ENCODE measurements at regions not wholly inside any gene's neighbourhood (a gene's known extent, or its start where the extent isn't known, plus 50 kb on each side); places are given as distances from the start of the nearest gene placed in this dataset.
"Not testable (repeated sequence)": the region's sequence is repeated elsewhere in the genome, so short reads cannot be mapped to it uniquely, and the experiment has no call there.

DNA sequence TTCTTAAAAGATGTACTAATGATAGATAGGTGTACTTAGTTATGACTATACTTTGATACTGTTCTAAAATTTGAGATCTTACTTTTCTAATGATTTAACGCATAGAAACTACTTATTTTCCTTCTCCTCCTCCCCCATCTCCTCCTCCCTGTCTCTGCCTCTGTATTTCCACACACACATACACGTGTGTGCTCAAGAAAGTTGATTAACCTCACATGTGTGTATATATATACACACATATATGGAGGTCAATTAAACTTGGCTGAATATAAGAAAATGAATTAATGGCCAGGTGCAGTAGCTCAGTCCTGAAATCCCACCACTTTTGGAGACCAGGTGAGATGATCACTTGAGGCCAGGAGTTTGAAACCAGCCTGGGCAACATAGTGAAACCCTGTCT is 362.7 kb upstream of the SYT1 start:
- DNase-seq: no peak

DNA sequence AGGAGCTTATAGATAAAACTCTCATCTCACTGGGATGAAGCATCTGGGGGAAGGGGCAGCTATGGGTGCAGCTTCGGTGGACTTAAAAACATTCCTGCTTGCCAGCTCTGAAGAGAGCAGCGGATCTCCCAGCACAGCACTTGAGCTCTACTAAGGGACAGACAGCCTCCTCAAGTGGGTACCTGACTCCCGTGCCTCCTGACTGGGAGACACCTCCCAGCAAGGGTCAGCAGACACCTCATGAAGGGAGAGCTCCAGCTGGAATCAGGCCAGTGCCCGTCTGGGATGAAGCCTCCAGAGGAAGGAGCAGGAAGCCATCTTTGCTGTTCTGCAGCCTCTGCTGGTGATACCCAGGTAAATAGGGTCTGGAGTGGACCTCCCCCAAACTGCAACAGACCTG is 345.2 kb upstream of the SYT1 start:
- no peak for DNase-seq

DNA sequence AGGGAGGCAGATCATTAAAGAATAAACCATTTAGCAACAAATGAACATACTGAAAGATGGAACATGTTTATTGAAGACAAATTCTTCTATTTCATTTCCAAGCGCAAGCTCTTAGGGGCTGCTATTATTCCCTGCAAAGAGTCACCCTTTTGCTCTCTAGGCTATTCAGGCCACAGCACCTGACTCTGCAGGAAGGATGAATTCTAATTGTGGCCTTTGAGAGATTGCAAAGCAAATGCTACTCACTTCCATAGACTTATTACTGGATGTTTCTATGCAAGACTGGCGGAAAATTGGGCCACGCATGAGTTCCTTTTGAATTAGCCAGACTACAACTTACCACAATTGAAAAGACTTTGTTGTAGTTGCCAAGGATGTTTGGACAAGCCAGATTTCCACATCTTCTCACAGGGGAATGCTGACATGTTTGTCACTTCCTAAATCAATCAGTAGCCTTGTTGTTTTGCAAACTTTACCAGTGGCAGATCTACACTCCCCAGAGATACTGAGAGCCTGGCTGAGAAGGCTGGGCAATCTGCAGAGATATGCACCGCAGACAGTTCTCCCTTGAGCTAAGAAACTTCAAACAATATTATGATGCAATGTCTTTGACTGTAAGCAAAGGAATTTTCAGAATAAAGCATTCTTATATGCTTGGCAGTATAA is 334.3 kb upstream of the SYT1 start:
- peak in 2 of 3 donors; percentile 3 for DNase-seq

DNA sequence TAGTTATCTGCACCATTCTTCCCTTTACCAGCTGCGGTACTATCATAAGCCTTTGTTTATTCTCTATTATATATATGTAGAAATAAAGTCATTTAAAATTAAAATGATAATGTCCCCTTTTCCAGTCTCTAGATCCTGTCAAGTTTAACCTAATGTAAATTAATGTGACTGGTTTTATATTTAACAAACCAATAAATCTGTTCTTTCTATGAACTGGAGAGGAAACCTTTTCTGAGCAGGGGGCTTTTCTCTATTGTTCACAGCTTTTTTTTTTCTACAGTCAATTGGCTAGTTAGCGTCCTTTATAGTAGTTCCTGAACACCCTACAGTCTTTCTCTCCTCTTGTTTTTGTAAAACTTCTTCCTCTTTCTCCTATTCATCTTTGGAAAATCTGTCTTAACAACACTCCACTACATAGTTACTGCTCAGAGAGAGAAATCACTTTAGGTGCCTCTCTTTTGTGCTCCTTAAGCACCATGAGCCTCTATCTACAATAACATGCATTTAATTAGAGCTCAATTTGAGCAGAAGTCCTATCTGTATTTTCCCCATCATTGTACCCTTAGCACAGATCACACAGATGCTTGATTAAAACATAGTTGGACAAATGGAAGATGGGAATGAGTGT is 332.6 kb upstream of the SYT1 start:
- DNase-seq: no peak

DNA sequence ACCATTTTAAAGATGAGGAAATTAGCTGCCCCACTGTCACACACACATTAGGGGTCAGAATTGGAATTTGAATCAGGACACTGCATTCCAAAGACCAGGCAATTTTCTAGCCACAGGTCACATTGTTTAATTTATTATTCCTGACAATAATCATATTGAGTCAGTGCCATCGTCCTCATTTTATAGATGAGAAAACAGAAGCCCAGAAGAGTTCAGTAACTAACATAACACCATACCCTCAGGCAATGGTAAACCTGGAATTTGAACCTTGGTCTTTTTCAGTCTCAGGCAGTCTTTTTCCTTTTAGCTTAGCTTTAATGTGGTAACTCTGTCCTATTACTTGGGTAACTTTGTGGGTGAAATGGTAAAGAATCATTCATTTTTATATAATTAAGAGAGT is 330.3 kb upstream of the SYT1 start:
- no peak for DNase-seq

DNA sequence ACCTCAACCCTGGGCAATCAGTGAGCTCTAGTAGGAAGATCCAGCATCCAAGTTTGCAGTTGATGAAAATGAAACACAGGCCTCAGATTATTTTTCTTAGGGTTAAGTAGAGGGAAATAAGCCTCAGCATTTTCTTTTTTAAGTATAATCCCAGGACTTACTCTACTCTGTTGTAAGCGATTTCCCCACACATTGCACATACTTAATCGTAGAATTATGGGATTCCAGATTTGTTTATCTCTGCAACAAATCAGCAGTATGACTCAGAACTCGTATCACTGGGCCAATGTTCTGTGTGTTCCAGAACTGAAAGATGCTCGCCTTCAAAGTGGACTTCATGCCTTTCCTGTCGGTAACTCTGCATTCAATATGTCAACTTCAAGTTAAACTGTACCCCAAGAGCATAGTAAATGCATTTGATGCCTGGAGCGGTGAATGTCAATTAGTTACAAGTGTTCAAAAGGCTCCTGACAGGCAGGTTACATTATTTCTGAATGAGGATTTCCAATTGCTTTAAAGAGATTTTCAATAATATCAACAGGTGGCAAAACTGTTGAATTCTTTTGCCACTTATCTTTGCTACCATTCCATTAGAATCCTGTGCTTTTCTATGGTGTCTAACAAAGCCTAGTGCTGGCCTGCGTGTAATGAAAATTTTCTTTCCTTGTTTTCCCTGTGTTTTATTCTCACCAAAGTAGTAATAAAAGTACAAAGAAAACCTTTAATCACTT is 323.8 kb upstream of the SYT1 start:
- no peak for DNase-seq

DNA sequence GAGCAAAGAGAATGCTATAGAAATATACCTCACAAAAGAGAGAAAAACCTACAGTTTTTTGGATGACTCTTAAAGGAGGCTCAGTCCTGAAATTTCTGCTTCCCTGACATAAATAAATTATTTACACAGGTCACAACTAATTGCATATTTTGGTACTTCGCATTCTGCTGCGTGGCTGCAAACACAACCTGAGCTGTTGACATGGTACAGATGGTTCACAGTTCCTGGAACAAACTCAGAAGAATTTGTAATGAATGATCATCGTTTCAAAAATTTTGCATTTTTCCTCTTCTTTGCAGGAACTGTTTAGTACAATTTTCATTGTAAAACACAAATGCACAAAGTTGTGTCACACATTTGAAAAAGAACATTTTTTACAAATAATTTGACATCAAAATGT is 313.7 kb upstream of the SYT1 start:
- no peak for DNase-seq

DNA sequence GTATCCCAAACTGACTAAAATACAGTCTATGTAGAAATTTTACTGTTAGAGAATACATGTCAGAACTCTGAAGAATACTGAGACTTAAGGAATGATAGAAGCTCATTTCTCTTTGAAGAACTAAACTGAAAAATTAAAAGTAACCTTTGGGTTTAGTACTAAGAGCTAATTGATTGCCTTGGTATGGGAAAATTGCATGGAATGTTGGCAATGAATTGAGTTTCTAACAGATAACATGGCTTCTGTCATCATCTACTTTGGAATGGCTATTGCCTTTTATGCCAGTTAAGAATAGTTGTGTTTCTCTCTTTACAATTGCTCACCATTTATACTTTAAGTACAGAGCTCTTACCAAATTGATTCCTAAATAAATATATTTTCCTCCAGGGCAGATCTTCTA is 308.8 kb upstream of the SYT1 start:
- no peak for DNase-seq

DNA sequence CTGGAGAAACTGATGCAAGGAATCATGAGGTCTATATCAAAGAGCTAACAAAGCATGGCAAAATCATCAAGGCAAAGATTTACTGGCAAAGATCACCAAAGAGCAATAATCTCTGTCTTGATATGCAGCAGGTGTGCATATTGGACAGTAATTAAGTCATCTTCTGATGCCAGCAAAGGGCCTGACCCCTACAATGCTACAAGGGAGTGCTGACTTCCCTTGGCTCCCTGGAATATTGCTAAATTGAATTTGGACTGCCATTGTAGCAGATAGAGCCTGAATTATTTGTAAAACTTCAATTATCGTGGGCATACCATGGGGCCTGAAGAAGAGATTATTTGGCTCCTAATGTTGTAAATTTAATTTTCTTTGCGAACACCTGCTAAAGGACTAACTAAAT is 307.9 kb upstream of the SYT1 start:
- DNase-seq: no peak

DNA sequence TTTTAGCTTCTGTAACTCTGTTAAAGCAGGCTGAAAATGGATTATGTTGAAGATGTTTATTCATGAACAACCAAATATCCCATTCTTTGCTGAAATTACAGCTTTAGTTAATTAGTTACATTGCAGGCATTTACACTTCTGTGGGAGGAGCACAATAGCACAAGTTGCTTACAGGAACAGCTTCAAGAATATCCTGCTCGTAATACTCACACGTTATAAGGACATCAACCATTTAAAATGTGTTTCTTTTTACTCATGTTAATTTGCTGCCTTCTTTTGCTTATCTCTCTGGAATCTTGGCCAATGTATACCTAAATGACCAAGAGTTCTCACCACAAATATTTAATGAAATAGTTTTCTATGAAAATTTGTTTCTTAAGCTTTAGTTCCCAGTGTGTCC is 305.2 kb upstream of the SYT1 start:
- no peak for DNase-seq

DNA sequence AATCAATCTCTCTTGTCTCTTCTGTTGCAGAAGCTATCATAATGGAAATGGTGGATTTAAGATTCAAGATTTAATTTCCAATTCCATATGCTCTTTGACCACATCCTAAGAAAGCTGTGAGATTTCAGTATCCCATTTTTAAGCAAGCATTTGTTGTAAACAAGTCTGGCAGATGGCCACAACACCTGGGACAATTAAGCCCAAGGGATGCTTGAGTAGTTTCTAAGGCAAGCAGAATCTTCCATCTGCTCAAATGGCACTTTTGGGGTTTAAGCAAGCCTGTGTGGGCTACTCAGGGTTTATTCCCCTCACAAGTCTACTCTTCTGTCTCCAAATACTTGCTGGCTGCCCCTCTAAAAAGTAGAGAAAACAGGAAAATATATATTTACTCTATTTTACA is 304.7 kb upstream of the SYT1 start:
- DNase-seq: no peak

DNA sequence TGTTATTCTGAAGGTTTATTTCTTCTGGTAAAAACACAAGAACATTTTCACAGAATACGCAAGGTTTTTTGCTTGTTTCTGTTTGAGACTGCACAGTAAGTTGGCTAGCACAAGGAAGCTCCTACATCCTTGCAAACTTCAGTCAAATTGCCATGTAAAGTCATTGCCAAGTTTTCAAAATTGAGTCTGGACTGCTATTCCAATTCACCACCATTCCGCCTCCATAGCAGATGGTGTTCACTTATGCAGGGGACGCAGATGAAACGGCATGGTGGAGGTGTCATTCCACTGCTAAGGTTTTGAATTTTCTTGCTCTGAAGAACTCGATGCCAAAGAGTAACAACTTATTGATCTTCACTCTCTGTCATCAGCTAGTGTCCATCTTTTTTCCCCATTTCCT is 303.9 kb upstream of the SYT1 start:
- no peak for DNase-seq

DNA sequence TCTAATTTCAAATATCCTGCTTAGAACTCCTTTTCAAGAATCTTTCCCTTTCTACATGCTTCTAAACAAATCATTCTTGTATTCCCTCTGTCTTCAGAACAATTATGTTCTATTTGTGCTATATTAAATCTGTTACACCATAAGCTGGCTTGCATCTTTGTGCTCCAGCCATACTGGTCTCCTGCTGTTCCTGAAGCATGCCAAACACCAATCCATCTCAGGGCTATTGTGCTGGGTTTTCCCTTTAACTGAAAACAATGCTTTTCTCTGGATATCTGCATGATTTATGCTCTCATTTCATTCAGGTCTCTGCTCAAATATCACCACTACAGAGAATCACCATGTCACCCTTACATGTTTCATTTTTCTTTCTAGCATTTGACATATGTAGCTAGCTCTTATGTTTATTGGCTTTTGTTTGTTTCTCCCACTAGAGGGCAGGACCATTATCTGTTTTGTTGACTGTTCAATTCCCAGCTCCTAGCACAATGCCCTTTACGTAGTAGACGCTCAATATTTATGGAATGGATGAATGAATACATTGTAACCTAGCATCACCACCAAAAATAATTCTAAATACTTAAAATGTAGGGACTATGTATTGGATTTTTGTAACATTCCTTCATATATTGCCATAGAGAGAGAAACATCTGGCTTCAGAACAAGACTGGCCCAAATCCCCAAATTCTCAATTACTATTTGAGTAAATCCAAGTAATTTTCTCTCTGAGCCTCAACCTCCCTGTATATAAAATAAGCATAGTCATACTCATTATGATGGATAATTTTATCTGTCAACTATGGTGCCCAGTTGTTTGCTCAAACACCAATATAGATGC is 302.0 kb upstream of the SYT1 start:
- no peak for DNase-seq

DNA sequence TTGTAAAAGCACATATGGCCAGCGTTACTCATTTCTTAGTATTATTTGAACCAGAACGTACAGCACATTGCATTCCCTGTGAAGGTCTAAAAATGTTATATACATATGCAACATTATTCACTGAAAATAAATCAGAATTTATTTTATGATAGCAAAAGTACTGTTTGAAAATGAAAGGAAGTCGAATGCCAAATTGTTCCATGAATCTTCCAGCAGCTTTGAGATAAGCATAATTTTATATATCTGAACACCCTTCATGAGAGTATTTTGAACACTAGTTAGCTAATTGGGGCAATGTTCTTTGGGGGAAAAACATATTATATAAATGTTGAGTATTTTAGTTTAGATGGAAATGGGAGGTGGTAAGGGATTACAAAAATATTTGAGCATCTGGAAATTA is 300.7 kb upstream of the SYT1 start:
- no peak for DNase-seq

DNA sequence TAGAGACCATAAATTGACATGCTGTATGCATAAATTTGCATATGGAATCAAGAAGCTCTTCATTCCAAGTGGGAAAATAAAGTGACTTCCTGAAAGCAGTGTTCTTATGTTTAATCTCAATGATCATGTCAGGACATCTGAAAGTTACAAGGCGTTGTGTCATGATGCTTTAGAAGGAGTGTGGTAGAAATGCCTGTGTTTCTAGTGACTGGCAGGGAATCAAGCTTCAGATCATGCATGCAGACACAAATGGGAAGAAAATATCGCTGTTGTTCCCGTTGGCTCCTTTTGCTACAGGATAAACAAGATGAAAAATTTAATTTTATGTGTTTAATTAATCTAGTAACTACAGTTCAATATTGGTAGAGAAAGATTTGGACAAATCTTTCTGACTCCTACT is 298.1 kb upstream of the SYT1 start:
- no peak for DNase-seq

DNA sequence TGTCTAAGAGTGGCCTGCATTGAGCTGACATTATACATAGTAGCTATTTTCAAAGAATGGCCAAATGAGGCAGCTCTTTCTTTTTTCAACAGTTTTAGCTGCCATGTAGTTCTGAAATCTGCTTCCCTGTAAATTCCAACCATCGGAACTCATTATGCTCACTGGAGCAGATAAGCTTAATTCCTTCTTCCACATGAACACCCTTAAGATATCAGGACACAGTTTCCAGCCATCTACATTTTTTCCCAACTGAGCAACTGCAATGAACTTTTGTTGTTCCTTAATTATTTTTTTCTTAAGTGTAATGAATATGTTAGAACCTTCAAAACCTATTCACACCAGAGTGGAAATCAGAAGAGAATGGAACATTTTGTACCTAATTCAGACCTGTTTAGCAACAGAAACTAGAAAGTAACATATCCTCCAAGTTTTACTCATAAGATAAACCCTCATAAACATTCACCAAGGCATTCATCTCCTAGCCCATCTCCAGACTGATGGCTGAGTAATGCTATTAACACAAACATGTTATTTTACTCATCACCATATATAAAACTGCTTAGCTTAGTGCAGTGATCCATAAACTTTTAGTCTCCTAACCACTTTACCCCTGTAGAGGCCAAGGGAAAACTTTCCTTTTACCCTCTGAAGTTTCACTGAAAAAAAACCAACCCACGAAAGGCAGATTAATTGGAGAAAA is 296.1 kb upstream of the SYT1 start:
- DNase-seq: no peak

DNA sequence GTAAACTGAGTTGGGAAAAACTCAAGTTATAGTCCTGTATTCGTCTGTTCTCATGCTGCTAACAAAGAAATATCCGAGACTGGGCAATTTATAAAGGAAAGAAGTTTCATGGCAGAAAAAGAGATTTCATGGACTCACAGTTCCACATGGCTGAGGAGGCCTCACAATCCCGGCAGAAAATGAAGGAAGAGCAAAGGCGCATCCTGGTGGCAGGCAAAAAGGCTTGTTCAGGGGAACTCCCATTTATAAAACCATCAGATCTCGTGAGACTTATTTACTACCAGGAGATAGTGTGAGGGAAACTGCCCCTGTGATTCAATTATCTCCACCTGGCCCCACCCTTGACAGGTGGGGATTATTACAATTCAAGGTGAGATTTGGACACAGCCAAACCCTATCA is 292.6 kb upstream of the SYT1 start:
- no peak for DNase-seq

DNA sequence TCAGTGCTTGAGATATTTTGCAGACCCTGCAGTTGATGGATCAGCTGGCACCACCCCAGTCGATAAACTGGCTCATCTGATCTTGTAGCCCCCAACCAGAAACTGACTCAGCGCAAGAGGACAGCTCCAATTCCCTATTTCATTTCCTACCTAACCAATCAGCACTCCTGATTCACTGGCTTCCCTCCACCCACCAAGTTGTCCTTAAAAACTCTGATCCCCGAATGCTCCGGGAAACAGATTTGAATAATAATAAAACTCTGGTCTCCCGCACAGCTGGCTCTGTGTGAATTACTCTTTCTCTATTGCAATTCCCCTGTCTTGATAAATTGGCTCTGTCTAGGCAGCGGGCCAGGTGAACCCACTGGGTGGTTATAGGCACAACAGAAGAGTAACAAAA is 289.4 kb upstream of the SYT1 start:
- DNase-seq: not testable (repeated sequence)

DNA sequence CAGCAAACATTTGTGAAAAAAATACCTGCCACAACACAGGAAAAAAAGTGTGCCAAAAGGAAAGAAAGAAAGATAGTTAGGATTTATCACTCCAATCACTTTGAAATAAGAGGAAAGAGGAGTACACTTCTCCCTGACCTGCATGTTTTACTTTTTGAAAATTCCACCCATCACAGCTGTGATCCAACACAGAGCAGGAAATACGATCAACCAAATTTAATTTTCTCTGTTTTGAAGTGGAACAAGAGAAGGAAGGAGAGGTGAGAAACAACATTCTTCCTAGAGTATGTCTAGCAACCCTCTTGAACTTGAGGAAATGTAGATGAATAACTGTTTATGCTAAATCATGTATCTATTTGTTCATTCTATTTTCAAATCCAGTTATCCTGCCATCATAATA is 284.7 kb upstream of the SYT1 start:
- no peak for DNase-seq

DNA sequence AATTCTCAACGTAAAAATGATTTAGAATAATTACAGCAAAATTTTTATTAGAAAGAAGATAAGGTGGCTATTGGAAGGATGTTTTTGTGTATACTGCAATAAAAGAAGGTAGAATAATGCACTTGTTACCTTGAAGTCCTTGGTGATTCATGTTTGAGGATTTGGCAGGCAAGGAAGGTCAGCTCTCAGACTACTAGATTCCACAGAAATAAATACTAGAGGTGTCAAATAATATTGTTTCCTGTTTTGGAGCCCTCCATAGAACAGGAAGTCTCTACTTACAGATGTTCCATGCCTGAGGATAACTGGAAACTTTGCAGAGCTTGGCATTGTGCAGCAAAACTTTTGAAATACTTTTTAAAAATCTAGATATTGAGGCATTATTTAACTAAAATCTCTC is 284.3 kb upstream of the SYT1 start:
- no peak for DNase-seq

DNA sequence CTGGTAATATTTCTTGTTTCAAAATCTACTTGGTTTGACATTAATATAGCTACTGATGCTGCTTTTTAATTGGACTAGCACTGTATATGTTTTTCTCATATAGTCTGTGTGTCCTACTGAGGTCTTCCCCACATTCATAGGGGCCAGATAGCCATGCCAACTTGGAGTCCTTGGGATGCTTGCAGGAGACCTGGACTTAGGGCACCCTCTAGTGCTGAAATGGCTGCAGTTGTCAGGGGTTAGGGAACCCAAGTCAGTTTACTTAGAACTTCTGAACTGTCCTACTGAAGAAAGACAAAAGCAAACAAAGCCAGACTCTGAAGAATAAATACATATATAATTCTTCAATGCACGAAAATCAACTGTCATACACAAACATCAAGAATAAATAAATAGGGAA is 279.9 kb upstream of the SYT1 start:
- DNase-seq: no peak

DNA sequence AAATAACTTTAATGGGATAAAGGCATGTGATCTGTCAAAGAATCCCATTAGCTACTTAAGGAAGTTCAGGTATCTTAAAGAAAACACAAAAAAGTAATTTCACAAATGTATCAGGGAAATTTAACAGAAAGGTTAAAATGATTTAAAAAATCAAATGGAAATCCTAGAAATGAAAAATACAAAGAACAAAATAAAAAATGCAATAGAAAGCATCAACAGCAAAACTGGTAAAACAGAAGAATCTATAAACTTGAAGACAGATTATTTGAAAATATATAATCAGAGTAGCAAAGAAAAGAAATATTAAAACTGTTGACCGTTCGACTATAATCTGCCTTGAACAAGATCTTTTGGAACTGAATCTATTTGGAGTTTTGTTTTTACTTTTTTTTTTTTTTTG is 279.4 kb upstream of the SYT1 start:
- DNase-seq: no peak
